ENCODE measurements at regions not wholly inside any gene's neighbourhood (a gene's known extent, or its start where the extent isn't known, plus 50 kb on each side); places are given as distances from the start of the nearest gene placed in this dataset.

GRCh38 chr1:167146903-167147539 is 53.1 kb downstream of the STYXL2 start:
- TF ChIP-seq CTCF (IDR thresholded peaks at IDR 0.05) (no peak), POLR2A (IDR thresholded peaks at IDR 0.05) (no peak), POLR2AphosphoS5 (IDR thresholded peaks at IDR 0.05) (no peak)
